ENCODE measurements at regions not wholly inside any gene's neighbourhood (a gene's known extent, or its start where the extent isn't known, plus 50 kb on each side); places are given as distances from the start of the nearest gene placed in this dataset.
"Not testable (repeated sequence)": the region's sequence is repeated elsewhere in the genome, so short reads cannot be mapped to it uniquely, and the experiment has no call there.

GRCh38 chrX:40406330-40406859 lies 174.4 kb upstream of the ATP6AP2 start:
- no peak for DNase-seq

DNA sequence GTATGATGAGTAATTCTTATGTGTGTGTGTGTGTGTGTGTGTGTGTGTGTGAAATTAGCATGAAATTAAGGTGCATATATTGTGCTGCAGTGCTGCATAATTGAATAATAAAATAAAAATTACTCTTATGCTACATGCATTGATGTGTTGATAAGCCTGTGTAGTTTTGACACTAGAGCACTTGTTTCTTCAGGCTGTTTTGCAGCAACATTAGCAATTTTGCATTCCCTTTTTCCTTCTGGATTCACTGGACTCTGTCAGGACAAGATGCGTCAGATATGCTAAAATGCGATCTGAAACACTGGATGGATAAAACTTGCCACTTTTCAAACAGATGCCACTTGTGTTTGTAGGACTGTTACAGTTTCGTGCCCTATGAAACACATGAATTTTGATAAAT lies 175.4 kb upstream of the ATP6AP2 start:
- no peak for DNase-seq

DNA sequence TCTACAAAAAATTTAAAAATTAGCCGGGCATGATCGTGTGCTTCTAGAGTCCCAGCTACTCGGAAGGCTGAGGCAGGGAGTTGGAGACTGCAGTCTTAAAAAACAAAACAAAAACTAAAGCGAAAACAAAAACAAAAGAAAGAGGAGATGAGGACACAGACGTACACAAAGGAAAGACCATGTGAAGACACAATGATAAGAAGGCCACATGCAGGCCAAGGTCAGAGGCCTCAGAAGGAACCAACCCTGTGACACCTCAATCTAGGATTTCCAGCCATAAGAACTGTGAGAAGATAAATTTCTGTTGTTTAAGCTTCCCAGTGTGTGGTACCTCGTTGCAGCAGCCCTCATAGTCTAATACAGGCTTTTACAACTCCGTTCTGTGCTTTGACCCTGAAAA lies 177.0 kb upstream of the ATP6AP2 start:
- no peak for DNase-seq

DNA sequence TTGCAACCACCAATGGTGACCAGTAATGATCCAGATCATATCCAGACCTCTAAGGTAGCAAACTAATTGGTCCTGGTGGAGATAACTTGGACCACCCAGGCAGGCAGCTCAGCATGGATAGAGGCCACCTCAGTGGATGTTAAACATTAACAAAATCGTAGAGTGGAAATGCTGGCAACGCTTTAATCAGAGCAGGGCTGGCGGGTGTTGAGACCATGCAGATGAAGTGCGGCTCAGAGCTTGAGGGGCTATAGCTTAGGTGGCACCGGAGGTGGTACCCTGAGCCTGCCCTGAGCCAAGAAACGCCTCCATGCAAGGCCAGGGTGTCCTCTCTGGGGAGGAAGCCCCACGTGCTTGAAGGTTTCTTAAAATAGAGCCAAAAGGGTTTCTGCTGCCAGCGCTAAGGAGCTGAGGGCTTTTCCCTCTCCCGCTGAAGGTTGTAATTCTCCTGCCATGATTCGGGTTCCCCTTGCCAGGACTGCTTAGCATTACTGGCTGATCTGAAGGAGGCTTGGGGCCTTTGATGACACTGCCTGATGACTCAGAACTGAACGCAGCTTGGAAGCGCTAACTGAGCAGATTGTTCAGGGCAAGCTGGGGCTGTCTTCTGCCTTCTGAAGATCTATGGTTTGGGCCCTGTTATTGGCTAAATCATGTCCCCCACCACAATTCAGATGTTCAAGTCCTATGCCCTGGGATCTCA lies 177.8 kb upstream of the ATP6AP2 start:
- no peak for DNase-seq

DNA sequence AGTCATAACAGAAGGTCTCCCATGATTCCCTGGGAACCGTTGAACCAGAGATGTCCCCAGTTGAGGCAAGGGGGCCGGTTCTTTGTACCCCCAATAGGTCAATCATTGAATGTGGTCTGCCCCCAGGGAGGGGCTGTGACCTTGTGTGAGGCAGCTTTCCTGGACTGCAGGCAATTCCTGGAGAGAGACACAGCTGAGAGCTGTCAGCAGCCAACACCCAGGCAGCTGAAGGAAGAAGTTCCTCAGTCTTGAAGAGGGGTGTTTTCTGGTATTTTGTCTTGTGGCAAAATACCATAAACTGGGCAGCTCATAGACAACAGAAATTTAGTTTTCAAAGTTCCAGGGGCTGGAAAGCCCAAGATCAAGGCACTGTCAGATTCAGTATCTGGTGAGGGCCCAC lies 185.7 kb upstream of the ATP6AP2 start:
- DNase-seq: no peak

- no peak for DNase-seq
These were observed 186.5 kb upstream of the ATP6AP2 start for GRCh38 chrX:40394302-40394701.

GRCh38 chrX:40392599-40392998 lies 188.2 kb upstream of the ATP6AP2 start:
- no peak for DNase-seq

- no peak for DNase-seq
These were observed 189.1 kb upstream of the ATP6AP2 start for GRCh38 chrX:40391662-40392061.

GRCh38 chrX:40389555-40389954 lies 191.2 kb upstream of the ATP6AP2 start:
- no peak for DNase-seq

GRCh38 chrX:40388441-40388840 lies 192.3 kb upstream of the ATP6AP2 start:
- DNase-seq: no peak

DNA sequence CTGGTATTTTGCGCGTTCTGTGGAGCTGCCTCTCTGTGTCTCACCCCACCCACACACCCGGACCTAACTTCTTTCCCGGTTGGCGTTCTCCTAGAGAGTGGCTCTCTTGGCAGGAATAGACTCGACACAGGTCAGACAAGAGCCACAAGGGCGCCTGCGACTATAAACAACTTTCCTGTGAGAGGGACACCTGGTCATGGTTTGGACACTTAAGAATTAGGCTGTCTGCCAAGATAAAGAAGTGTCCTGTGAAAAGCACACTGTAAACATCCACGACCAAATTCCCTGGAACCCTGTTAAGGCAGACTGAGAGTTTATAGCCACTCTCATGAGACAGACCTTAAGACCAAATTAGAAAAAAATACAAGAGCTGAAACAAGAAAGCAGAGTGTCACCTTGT lies 192.9 kb upstream of the ATP6AP2 start:
- not testable (repeated sequence) for DNase-seq

DNA sequence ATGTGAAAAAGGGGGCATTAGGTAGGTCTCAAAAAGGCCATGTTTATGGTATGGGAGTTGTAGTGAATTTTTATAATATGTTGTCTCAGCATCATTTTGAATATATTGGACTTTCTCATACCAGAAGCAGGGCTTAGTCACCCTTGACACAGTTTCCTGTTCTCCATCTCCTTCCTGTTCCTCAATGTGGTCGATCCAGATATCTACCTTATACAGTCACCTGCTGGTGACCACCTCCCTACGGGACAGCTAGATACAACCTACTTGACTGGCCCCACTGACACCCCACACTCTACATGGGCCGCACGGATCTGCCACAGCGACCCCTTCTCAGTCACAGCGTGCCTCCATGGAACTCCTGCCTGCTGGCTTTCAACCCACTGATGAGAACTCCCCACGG lies 193.5 kb upstream of the ATP6AP2 start:
- DNase-seq: not testable (repeated sequence)

GRCh38 chrX:40385682-40386081 lies 195.1 kb upstream of the ATP6AP2 start:
- DNase-seq: no peak

- DNase-seq: no peak
These were observed 195.5 kb upstream of the ATP6AP2 start for GRCh38 chrX:40385256-40385655.

GRCh38 chrX:40383969-40384368 lies 196.8 kb upstream of the ATP6AP2 start:
- no peak for DNase-seq

DNA sequence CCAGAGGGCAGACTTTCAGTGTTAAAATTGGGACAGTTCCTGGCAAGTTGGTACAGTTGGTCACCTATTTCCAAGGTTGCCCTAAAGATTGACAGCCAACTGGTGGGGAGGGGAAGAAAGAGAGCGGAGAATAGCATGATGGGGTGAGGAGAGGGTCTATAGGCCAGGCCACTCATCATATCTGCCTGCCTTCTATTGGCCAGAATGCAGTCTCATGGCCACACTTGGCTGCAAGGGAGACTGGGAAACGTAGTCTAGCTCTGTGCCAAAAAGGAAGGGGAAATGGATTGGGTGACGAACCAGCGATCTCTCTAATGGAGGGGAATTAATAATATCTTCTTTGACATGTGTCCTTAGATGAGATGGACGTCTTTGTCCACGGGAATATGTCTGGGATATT lies 197.4 kb upstream of the ATP6AP2 start:
- DNase-seq: no peak

DNA sequence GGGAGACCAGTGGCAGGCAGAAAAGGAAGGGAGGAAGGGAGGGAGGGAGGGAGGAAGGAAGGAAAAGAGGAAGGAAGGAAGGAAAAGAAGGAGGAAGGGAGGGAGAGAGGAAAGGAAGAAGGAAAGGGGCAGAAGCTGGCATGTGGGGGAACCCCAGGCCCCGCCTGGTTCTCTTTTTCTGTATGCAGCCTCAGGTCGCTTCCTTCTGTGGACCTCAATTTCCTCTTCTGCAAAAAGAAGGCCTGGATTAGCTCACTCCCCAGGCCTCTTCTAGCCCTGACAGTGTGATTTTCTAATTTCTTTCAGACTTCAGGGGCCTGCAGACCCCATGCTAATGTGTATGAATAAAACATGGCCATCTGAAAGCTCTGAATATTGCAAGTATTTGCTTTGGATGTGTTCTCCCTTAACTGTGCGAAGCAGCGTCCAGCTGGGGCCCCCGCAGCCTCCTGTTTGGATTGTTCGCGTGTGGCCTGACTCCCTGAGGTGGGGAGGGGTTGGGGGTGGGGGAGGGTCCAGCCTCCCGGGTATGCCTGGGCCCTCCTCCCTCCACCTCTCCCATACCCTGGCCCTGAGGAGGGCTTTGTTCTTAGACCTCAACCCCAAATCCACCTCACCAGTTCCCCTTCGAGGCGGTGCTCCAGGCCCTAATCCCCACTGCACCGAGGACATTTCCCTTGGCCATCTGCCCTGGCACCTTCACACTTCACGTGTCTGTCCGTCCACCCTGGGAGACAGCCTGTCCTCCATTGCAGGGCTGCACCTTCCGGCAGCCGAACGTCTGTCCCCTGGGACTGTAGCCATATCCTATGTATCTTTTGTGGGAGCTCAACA lies 199.9 kb upstream of the ATP6AP2 start:
- DNase-seq: no peak

DNA sequence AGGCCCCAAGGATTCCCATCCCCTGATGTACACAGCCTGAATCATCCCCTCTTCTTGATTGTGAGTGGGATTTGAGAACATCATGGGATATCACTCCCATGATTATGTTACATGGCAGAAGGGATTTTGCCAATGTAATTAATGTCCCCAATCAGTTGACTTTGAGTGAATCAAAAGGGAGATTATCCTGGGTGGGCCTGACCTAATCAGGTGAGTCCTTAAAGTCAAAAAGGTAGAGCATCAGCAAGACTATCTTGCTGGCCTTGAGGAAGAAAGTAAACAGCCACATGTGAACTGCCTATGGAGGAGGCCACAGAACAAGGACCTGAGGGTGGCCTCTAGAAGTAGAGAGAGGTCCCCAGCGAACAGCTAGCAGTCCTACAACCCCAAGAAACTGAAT lies 203.1 kb upstream of the ATP6AP2 start:
- DNase-seq: no peak

DNA sequence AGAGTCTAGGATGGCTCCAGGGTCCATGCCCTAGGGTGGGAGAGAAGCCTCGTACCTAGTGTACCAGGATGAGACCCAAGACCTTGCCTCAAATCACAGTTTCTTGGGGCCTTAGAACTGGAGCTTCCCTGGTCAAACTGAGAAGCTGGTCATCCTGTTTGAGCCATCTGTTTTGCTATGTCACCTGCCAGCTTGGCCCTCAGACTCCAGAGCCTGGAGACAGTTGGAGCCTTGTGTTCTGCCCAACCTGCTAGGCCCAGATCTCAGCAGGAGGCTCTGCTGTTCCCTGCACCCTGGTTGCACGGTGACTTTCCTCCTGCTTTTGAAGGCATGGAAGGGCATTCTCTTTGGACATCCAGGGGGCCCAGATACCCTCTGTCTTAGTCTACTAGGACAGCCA lies 206.3 kb upstream of the ATP6AP2 start:
- DNase-seq: no peak

DNA sequence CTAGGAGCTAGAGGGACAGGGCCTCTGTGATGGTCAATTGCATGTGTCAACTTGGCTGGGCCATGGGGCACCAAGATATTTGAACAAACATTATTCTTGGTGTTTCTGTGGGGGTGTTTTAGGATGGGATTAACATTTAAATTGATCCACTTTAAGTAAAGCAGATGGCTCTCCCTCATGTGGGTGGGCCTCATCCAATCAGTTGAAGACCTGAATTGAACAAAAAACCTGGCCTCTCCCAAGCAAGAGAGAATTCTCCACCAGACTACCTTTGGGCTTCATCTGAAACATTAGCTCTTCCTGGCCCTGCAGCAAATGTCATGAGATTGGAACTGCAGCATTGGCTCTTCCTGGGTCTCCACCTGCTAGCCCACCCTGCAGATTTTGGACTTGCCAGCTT lies 207.1 kb upstream of the ATP6AP2 start:
- no peak for DNase-seq

- no peak for DNase-seq
These were observed 207.7 kb upstream of the ATP6AP2 start for GRCh38 chrX:40373025-40373424.

GRCh38 chrX:40371376-40371775 lies 209.4 kb upstream of the ATP6AP2 start:
- no peak for DNase-seq

DNA sequence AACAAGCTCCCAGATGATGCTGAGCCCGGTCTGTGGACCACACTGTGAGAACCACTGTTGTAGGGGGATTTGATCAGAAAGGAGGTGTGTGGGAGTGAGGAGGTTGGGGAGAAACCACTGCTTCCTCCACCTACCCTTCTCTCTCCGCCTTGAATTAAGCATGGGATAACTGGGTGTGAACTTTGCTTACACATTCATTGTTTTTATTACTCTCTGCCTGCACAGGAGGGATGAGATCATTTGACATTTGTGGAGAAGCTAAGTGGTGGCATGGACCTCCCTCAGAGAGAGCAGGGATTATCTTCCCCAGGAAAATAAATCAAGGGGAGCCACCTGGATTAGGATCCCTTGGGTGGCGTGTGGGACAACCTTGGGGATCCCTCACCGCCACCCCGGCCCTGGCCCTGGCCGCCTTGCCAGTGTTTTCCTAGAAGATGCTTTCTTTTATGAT lies 212.1 kb upstream of the ATP6AP2 start:
- DNase-seq: no peak

DNA sequence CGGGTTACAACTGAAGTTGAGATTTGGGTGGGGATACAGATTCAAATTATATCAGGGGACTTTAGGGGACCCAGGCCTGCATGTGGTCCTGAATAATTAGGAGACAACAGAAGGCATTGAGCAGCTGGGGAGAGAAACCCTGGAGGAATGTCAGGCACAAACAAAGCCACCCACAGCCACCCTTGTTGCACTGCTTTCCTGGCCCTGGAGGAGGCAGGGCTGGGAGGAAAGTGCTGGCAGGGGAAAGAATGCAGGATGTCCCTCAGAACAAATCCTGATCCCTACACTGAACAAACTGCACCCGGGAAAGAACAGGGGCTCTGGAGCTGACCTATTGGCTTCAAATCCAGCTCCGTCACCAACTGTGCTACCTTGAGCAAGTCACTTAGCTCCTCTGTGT lies 214.1 kb upstream of the ATP6AP2 start:
- no peak for DNase-seq

Data from CD4-positive, alpha-beta T cell treated with Interleukin-6 for 4 hours (primary cell).